PC-9 (cell line): ENCODE measurements at regions not wholly inside any gene's neighbourhood (a gene's known extent, or its start where the extent isn't known, plus 50 kb on each side); places are given as distances from the start of the nearest gene placed in this dataset.

Experiments
- CTCF ChIP-seq: fragments of 200-600 bp; sonication (generic); conservative IDR thresholded peaks from 2 replicates; pipeline ENCODE4 v1.6.1; 2017; ENCODE audit warnings: mixed run types, antibody characterized with exemption, mild to moderate bottlenecking, moderate library complexity
- EZH2 ChIP-seq: fragments of 200-600 bp; sonication (generic); IDR thresholded peaks from 2 replicates; pipeline ENCODE4 v1.8.0; 2017; ENCODE audit warnings: antibody characterized with exemption, low read depth

DNA sequence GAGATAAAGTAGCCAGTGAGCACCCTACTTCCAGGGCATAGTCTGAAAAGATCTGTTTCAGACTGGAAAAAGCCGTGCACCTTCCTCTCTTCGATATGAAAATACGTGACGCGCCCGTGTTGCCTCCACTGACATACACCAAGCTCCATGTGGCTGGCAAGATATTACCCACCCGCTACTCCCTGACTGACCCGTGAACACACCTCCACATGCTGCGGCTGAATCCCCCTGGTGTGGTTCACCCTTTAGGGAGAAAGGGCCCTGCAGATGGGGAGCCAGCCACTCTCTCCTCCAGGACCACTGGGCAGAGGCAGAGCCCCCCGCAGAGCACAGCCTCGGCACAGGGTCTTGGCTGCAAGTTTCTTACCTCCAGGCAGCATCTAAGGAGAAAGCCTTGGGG, 245.0 kb downstream of the BRD1 start:
- TF ChIP-seq EZH2 (no peak), CTCF (no peak)
